Cardiac fibroblast (primary cell): ENCODE measurements at regions not wholly inside any gene's neighbourhood (a gene's known extent, or its start where the extent isn't known, plus 50 kb on each side); places are given as distances from the start of the nearest gene placed in this dataset.

Source experiments
- DNase-seq, 2 donors: peaks; one replicate each; pipeline versions ENCODE4 v3.0.0 to v3.0.0-alpha.2; 2010; ENCODE audit warnings: low read depth in 2 of 2
- H3K4me3 ChIP-seq, 2 donors: replicated peaks in 1 of 2; 1 replicate in 1 of 2; 2 replicates in 1 of 2; pipeline ENCODE4 v1.5.1; 2011; ENCODE audit warnings: low read depth in 2 of 2, low read length in 2 of 2, mild to moderate bottlenecking in 2 of 2, moderate library complexity in 1 of 2
- CTCF ChIP-seq: IDR thresholded peaks from one replicate; pipeline ENCODE4 v1.5.1; 2011; ENCODE audit warnings: low read depth, mild to moderate bottlenecking, low read length, inconsistent platforms

- TF ChIP-seq CTCF: no peak
- H3K4me3 ChIP-seq: no peak overlapping the region
- no peak for DNase-seq
Observed at GRCh38 chr4:188536826-188537225, 397.6 kb downstream of the TRIML1 start.

- DNase-seq: peak; percentile 4 to 25
- no peak for TF ChIP-seq CTCF
- H3K4me3 ChIP-seq: no peak overlapping the region
Observed at GRCh38 chr4:188550296-188550695, 411.1 kb downstream of the TRIML1 start.

GRCh38 chr4:188551156-188551555 lies 411.9 kb downstream of the TRIML1 start:
- peak in 1 of 2 donors; percentile 12 for DNase-seq
- TF ChIP-seq CTCF: no peak
- H3K4me3 ChIP-seq: no peak overlapping the region

- TF ChIP-seq CTCF: no peak
- no peak for DNase-seq
- H3K4me3 ChIP-seq: no peak overlapping the region
Observed at GRCh38 chr4:188552741-188553275, 413.6 kb downstream of the TRIML1 start.

GRCh38 chr4:188554413-188554812 lies 415.2 kb downstream of the TRIML1 start:
- no peak for DNase-seq
- no peak for TF ChIP-seq CTCF
- H3K4me3 ChIP-seq: no peak overlapping the region

- no peak for TF ChIP-seq CTCF
- no peak overlapping the region for H3K4me3 ChIP-seq
Observed at GRCh38 chr4:188573104-188573503, 433.9 kb downstream of the TRIML1 start.

GRCh38 chr4:188578657-188579056 lies 439.4 kb downstream of the TRIML1 start:
- TF ChIP-seq CTCF: no peak

More at GRCh38 chr4:188573104-188573503, 433.9 kb downstream of the TRIML1 start:
- peak in 1 of 2 donors; percentile 2 for DNase-seq

More at GRCh38 chr4:188578657-188579056, 439.4 kb downstream of the TRIML1 start:
- H3K4me3 ChIP-seq: no peak overlapping the region
- DNase-seq: no peak
